GM21447 (cell line): ENCODE measurements at regions not wholly inside any gene's neighbourhood (a gene's known extent, or its start where the extent isn't known, plus 50 kb on each side); places are given as distances from the start of the nearest gene placed in this dataset.
"Not testable (repeated sequence)": the region's sequence is repeated elsewhere in the genome, so short reads cannot be mapped to it uniquely, and the experiment has no call there.

ENCODE experiments used
- ATAC-seq: cut with Tn5 transposase; IDR thresholded peaks from one replicate; pipeline ENCODE4 v1.9.1; 2021; ENCODE audit not compliant: unreplicated experiment

GRCh38 chr12:47610686-47611252 lies 95.1 kb downstream of the RPAP3 start:
- no peak for ATAC-seq

DNA sequence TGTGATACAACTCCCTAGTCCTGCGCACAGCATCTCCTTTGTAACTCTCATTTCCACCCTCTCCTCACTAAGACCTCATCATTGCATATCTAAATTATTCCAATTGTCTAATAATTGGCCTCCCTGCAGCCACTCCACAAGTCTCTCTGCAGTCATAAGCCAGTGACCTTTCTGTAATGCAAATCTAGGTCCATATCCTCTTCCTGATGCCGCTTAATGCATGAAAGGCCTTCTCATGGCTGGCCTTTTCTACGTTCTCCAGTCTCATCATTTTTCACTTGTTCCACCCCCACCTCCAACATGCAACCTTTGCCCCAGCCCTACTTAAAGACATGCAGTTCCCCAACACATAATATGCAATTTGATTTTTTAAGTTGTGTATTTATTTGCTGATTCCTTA lies 96.0 kb downstream of the RPAP3 start:
- ATAC-seq, result no peak

DNA sequence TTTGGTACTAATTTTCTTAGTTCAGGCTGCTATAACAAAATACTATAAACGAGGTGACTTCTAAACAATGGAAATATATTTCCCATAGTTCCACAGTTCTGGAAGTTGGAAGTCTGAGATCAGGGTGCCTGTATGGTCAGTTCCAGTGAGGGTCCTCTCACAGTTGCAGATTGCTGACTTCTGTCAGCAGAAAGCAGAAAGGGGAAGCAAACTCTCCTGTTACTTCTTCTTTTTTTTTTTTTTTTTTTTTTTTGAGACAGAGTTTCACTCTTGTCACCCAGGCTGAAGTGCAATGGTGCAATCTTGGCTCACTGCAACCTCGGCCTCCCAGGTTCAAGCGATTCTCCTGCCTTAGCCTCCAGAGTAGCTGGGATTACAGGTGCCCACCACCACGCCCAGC lies 97.2 kb downstream of the RPAP3 start:
- not testable (repeated sequence) for ATAC-seq

- ATAC-seq, result no peak
These were observed 101.5 kb downstream of the RPAP3 start for GRCh38 chr12:47604221-47604873.

DNA sequence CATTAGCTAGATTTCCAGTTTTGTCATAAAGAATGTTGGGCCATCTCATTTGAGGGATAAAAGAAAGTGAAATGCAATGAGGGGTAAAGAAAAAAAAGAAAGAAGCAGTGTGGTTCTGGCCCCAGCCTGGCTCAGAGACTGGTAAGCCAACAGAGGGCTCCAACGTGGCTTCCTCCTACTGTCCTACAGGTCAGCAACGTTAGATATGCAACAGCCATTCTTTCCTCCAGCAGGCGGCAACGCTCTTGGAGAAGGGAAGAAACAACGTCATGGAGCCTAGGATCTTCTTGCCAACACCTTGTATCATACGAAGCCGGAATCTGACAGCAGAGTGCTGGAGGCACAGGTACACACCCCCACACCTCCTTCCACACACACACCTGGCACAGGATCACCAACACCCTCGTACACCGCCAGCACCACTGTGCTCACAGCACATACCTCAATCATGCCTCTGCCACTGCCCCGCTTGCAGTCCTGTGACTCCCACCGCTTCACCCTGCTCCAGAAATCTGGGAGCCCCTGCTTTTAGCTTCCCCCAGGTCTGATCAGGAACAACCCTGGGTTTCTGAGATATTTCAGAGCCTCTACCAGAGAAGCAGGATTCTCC lies 102.8 kb downstream of the RPAP3 start:
- ATAC-seq, result no peak

DNA sequence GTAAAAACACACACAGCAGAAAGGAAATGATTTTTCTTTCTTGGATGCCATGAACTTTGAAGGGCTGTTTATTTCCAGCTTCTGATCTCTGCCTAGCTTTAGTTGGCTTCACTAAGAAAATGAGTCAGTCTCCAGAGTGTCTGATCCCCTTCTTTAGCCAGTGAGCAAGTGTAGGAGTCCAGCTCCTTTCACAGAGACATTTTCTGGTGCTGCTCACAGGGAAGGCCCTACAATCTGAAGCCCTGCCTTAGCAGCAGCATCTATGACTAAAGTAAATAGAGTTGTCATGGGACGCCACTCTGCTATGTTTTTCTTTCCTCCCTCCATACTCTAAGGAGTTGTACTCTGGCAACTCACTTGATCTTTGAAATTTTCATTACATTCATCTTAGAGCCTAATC lies 103.5 kb downstream of the RPAP3 start:
- ATAC-seq, result no peak

GRCh38 chr12:47601071-47601470 lies 104.8 kb downstream of the RPAP3 start:
- no peak for ATAC-seq

DNA sequence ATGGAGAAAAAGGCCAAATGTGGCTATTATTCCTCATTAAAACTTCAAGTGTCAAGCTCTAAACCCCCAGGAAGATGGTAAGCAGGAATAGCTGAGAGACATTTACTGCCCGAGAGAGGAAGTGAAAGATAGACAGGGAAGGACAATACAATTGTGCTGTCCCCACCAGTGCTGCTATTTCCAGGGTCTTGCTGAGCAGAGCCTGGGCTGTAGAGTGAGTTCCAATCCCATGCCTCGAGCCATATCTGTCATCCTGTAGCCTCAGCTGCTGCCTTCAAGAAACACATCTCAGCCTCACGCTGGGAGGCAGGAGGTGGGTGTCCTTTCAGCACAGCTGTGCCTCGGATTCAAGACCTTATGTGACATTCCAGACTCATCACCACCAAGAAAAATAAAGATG lies 114.0 kb downstream of the RPAP3 start:
- no peak for ATAC-seq

DNA sequence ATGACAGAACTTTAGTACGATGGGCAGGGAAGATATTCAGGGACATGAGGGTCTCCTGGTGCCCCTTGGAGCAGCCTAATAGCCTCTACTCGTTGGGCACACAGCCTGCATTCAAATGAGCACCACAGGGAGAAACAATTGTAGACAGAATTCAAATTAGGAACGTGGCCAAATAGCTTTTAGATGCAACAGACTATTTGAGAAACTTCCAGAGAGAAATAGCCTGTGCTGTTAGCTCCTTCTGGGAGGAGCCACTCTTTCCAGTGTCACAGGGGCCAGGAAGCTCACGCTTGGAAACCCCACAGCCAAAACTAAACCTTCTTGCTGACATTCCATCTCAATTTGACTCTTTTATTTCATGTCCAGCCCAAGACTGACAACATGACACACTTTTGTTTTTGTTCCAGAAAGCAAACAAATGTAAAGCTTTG lies 114.5 kb downstream of the RPAP3 start:
- no peak for ATAC-seq

GRCh38 chr12:47590771-47591360 lies 115.0 kb downstream of the RPAP3 start:
- no peak for ATAC-seq

- no peak for ATAC-seq
These were observed 118.7 kb downstream of the RPAP3 start for GRCh38 chr12:47586952-47587669.

GRCh38 chr12:47585507-47585906 lies 120.3 kb downstream of the RPAP3 start:
- no peak for ATAC-seq

DNA sequence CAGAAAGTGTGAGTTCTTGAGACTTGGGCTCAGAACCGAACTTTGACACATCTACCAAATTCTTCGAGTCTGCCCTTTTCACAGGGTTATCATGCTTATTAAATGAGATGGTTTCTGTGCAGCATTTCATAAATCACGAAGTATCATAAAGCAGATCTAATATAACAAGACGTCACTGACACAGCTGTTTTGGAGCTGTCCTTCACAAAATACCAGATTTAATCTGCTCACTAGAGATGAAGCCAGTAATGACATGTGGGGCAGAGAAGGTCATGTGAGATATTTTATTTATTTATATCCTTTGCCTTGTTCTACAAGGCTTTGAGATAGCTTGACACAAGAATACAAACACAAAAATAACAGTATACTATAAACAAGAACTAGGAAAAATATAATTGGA lies 127.0 kb downstream of the RPAP3 start:
- ATAC-seq, result no peak

- no peak for ATAC-seq
These were observed 128.4 kb downstream of the RPAP3 start for GRCh38 chr12:47577206-47577989.

- ATAC-seq, result no peak
These were observed 129.4 kb downstream of the RPAP3 start for GRCh38 chr12:47576289-47576945.

GRCh38 chr12:47574252-47575021 lies 131.4 kb downstream of the RPAP3 start:
- ATAC-seq, result no peak

DNA sequence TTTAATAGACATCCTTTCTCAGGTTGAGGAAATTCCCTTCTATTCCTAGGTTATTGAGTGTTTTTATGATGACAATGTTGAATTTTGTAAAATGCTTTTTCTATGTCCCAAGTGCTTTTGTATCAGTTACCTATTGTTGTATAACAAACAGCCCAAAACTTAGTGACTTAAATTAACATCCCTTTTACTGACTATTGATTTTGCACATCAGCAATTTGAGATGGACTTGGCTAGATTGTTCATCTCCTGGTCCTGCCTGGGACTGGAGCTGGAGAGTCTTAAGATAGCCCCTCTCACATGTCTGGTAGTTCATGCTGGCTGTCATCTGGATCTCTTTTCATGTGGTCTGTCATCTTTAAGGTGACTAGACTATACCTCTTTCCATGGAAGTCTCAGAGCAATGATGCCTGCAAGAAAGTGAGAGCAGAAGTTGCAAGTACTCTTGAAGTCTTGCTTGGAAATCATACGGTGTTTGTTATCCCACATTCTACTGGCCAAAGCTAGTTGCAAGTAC lies 132.6 kb downstream of the RPAP3 start:
- no peak for ATAC-seq

- no peak for ATAC-seq
These were observed 135.7 kb downstream of the RPAP3 start for GRCh38 chr12:47570151-47570550.

DNA sequence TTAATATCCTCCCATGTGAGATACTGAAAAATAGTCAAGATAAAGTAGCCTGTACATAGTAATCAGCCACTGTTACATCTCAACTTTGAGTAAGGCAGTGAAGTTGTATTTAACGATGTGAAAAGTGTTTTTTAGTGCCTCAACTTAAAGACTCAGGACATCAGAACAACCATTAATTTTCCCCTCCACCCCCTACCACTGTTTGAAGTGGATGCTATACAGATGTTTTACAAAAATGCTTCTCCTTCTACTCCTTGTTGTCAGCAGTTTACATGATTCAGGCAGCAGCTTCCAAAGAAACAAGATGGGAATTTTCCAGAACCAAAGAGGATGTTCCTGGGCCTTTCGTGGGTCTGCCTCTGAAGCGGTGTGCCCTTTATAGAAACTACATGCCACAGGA lies 143.6 kb downstream of the RPAP3 start:
- no peak for ATAC-seq
